Keratinocyte (primary cell): ENCODE measurements at regions not wholly inside any gene's neighbourhood (a gene's known extent, or its start where the extent isn't known, plus 50 kb on each side); places are given as distances from the start of the nearest gene placed in this dataset.

Experiments used
- DNase-seq: peaks from one replicate; pipeline ENCODE4 v3.0.0-alpha.2; 2011; ENCODE audit warnings: low read depth, missing footprints, low spot score
- FAIRE-seq: peaks from 2 replicates; lab custom pipeline; 2011; peaks lifted over from hg19 to GRCh38; lab: Jason Lieb, UNC
- H2AFZ ChIP-seq: 2 replicates; pipeline ENCODE4 v1.6.0; 2012; ENCODE audit warnings: low read length, control low read depth, inconsistent platforms; ENCODE audit not compliant: control insufficient read depth
- H3K27ac ChIP-seq: 2 replicates; pipeline ENCODE4 v1.5.1; 2011; ENCODE audit warnings: low read length; ENCODE audit not compliant: control insufficient read depth, insufficient read depth
- H3K27me3 ChIP-seq: 3 replicates; pipeline ENCODE4 v1.6.0; 2011; ENCODE audit warnings: low read length; ENCODE audit not compliant: control insufficient read depth, insufficient read depth; ENCODE audit errors: extremely low read depth
- H3K36me3 ChIP-seq, 2 experiments: 2 replicates in 1 of 2; 3 replicates in 1 of 2; pipeline ENCODE4 v1.5.1; 2011; ENCODE audit warnings: low read length in 2 of 2, mild to moderate bottlenecking in 1 of 2; ENCODE audit not compliant: control insufficient read depth in 2 of 2, insufficient read depth in 2 of 2; ENCODE audit errors: extremely low read depth in 1 of 2
- H3K4me1 ChIP-seq: 3 replicates; pipeline ENCODE4 v1.5.1; 2011; ENCODE audit warnings: low read length; ENCODE audit not compliant: control insufficient read depth, insufficient read depth; ENCODE audit errors: extremely low read depth
- H3K4me2 ChIP-seq: 3 replicates; pipeline ENCODE4 v1.6.0; 2011; ENCODE audit warnings: low read depth, low read length; ENCODE audit not compliant: control insufficient read depth, insufficient read depth; ENCODE audit errors: extremely low read depth
- H3K4me3 ChIP-seq, 3 experiments: fragments of 200-600 bp in 1 of 3; sonication (generic) in 1 of 3; 2 replicates in 2 of 3; 3 replicates in 1 of 3; pipeline ENCODE4 v1.5.1; 2011 to 2016; ENCODE audit warnings: low read length in 3 of 3, mild to moderate bottlenecking in 3 of 3, control low read depth in 2 of 3, inconsistent platforms in 1 of 3, low read depth in 1 of 3, mixed read lengths in 1 of 3, mixed run types in 1 of 3, moderate library complexity in 1 of 3; ENCODE audit not compliant: control insufficient read depth in 2 of 3, insufficient read depth in 2 of 3; ENCODE audit errors: extremely low read depth in 1 of 3
- H3K79me2 ChIP-seq: 2 replicates; pipeline ENCODE4 v1.6.0; 2012; ENCODE audit warnings: low read length; ENCODE audit not compliant: control insufficient read depth, insufficient read depth
- H3K9ac ChIP-seq: 3 replicates; pipeline ENCODE4 v1.6.0; 2011; ENCODE audit warnings: low read length; ENCODE audit not compliant: control insufficient read depth, insufficient read depth; ENCODE audit errors: extremely low read depth
- H3K9me1 ChIP-seq: 3 replicates; pipeline ENCODE4 v1.6.0; 2011; ENCODE audit warnings: low read length; ENCODE audit not compliant: control insufficient read depth, insufficient read depth; ENCODE audit errors: extremely low read depth
- H3K9me3 ChIP-seq: 2 replicates; pipeline ENCODE4 v1.5.1; 2012; ENCODE audit warnings: low read depth, low read length; ENCODE audit not compliant: control insufficient read depth
- H4K20me1 ChIP-seq: 3 replicates; pipeline ENCODE4 v1.6.0; 2011; ENCODE audit warnings: low read length; ENCODE audit not compliant: control insufficient read depth, insufficient read depth; ENCODE audit errors: extremely low read depth
- CTCF ChIP-seq, 3 experiments: IDR thresholded peaks in 1 of 3; conservative IDR thresholded peaks in 1 of 3; optimal IDR thresholded peaks in 1 of 3; 2 replicates in 2 of 3; 3 replicates in 1 of 3; pipeline versions ENCODE3 to v1.5.1; 2011; ENCODE audit warnings: low read length in 3 of 3, mild to moderate bottlenecking in 3 of 3, moderate library complexity in 2 of 3, control low read depth in 1 of 3, inconsistent platforms in 1 of 3; ENCODE audit not compliant: insufficient read depth in 2 of 3; ENCODE audit errors: extremely low read depth in 1 of 3
- EZH2 ChIP-seq: IDR thresholded peaks from one replicate; pipeline ENCODE4 v1.6.1; 2012; ENCODE audit warnings: inconsistent platforms, mild to moderate bottlenecking, low read length, moderate library complexity
- dilution Hi-C: fragments of 300-500 bp; cut with MboI; formaldehyde crosslinking; loops from one replicate; pipeline ENCODE4 v1.7.0; 2020; ENCODE audit warnings: low sequenced_read_pairs; ENCODE audit not compliant: extremely low pct_ligation_motif_present

- dilution Hi-C loops: no loop called here
- TF ChIP-seq EZH2: no peak
- no peak for TF ChIP-seq CTCF (optimal IDR thresholded peaks at IDR 0.05 in 1 of 3, IDR thresholded peaks at IDR 0.05 in 1 of 3, conservative IDR thresholded peaks at IDR 0.05 in 1 of 3; ENCODE audit: extremely low read depth in 1 of 3, insufficient read depth in 2 of 3, low read length in 3 of 3)
- Histone ChIP-seq H3K79me2 (no peaks in the 10 kb centered on the region), H3K9me3 (no peaks in the 10 kb centered on the region), H4K20me1 (no peaks in the 10 kb centered on the region), H3K27me3 (no peaks in the 10 kb centered on the region), H3K4me3 (no peak overlapping the region), H2AFZ (no peak overlapping the region), H3K4me2 (no peak overlapping the region), H3K27ac (no peak overlapping the region), H3K4me1 (no peaks in the 10 kb centered on the region), H3K36me3 (no peaks in the 10 kb centered on the region), H3K9me1 (no peaks in the 10 kb centered on the region), H3K9ac (no peak overlapping the region)
- FAIRE-seq (no peak), DNase-seq (no peak)
Measured at GRCh38 chr21:19712441-19712840, 1285.8 kb upstream of the NCAM2 start.

- H3K9me1 ChIP-seq: no peaks in the 10 kb centered on the region
- dilution Hi-C loops: no loop called here
- no peaks in the 10 kb centered on the region for H3K79me2 ChIP-seq
- H3K4me2 ChIP-seq: no peak overlapping the region
- FAIRE-seq (no peak), DNase-seq (no peak)
- no peak overlapping the region for H3K9ac ChIP-seq
- no peaks in the 10 kb centered on the region for H3K4me1 ChIP-seq
- H3K36me3 ChIP-seq: no peaks in the 10 kb centered on the region
- no peaks in the 10 kb centered on the region for H4K20me1 ChIP-seq
- no peak overlapping the region for H2AFZ ChIP-seq
- H3K27me3 ChIP-seq: no peaks in the 10 kb centered on the region
- no peak overlapping the region for H3K4me3 ChIP-seq
- no peaks in the 10 kb centered on the region for H3K9me3 ChIP-seq
- no peak for TF ChIP-seq EZH2
- no peak for TF ChIP-seq CTCF (optimal IDR thresholded peaks at IDR 0.05 in 1 of 3, IDR thresholded peaks at IDR 0.05 in 1 of 3, conservative IDR thresholded peaks at IDR 0.05 in 1 of 3; ENCODE audit: extremely low read depth in 1 of 3, insufficient read depth in 2 of 3, low read length in 3 of 3)
- H3K27ac ChIP-seq: no peak overlapping the region
Measured at GRCh38 chr21:19713313-19713712, 1284.9 kb upstream of the NCAM2 start.
